Lower leg skin (tissue), 3 donors: ENCODE measurements at regions not wholly inside any gene's neighbourhood (a gene's known extent, or its start where the extent isn't known, plus 50 kb on each side); places are given as distances from the start of the nearest gene placed in this dataset.

Experiments
- CTCF ChIP-seq, 3 donors: fragments of 450-650 bp; IDR thresholded peaks; one replicate each; pipeline ENCODE4 v1.5.1; 2016; ENCODE audit warnings: antibody characterized with exemption in 3 of 3, mild to moderate bottlenecking in 3 of 3, moderate library complexity in 2 of 3
- POLR2A ChIP-seq, 2 donors: fragments of 450-650 bp; IDR thresholded peaks; one replicate each; pipeline ENCODE4 v1.6.1; 2016 to 2017; ENCODE audit warnings: antibody characterized with exemption in 2 of 2, mild to moderate bottlenecking in 1 of 2, moderate library complexity in 1 of 2

GRCh38 chr21:27805696-27806095 lies 838.8 kb upstream of the ADAMTS5 start:
- no peak for TF ChIP-seq CTCF (IDR thresholded peaks at IDR 0.05)
- no peak for TF ChIP-seq POLR2A (IDR thresholded peaks at IDR 0.05)
